HG03342 (cell line): ENCODE measurements at regions not wholly inside any gene's neighbourhood (a gene's known extent, or its start where the extent isn't known, plus 50 kb on each side); places are given as distances from the start of the nearest gene placed in this dataset.
"Not testable (repeated sequence)": the region's sequence is repeated elsewhere in the genome, so short reads cannot be mapped to it uniquely, and the experiment has no call there.

Experiments used
- ATAC-seq: cut with Tn5 transposase; IDR thresholded peaks from one replicate; pipeline ENCODE4 v1.9.1; 2021; ENCODE audit warnings: mild to moderate bottlenecking, moderate library complexity; ENCODE audit not compliant: unreplicated experiment

GRCh38 chrX:122850326-122850725 lies 333.8 kb upstream of the GRIA3 start:
- no peak for ATAC-seq

GRCh38 chrX:122856205-122856604 lies 327.9 kb upstream of the GRIA3 start:
- ATAC-seq = no peak

GRCh38 chrX:122857734-122858133 lies 326.3 kb upstream of the GRIA3 start:
- no peak for ATAC-seq

- ATAC-seq = no peak
Observed at GRCh38 chrX:122863067-122863466, 321.0 kb upstream of the GRIA3 start.

GRCh38 chrX:122866532-122866931 lies 317.5 kb upstream of the GRIA3 start:
- no peak for ATAC-seq

GRCh38 chrX:122868631-122869030 lies 315.4 kb upstream of the GRIA3 start:
- no peak for ATAC-seq

- no peak for ATAC-seq
Observed at GRCh38 chrX:122869171-122869570, 314.9 kb upstream of the GRIA3 start.

GRCh38 chrX:122878269-122878668 lies 305.8 kb upstream of the GRIA3 start:
- ATAC-seq = no peak

GRCh38 chrX:122880952-122881351 lies 303.1 kb upstream of the GRIA3 start:
- ATAC-seq = no peak

- ATAC-seq = no peak
Observed at GRCh38 chrX:122890729-122891128, 293.3 kb upstream of the GRIA3 start.

GRCh38 chrX:122906726-122907125 lies 277.4 kb upstream of the GRIA3 start:
- ATAC-seq = no peak

GRCh38 chrX:122907375-122907774 lies 276.7 kb upstream of the GRIA3 start:
- no peak for ATAC-seq

GRCh38 chrX:122910697-122911096 lies 273.4 kb upstream of the GRIA3 start:
- ATAC-seq = no peak

- no peak for ATAC-seq
Observed at GRCh38 chrX:122913134-122913533, 270.9 kb upstream of the GRIA3 start.

- no peak for ATAC-seq
Observed at GRCh38 chrX:122913764-122914163, 270.3 kb upstream of the GRIA3 start.

GRCh38 chrX:122914256-122914655 lies 269.8 kb upstream of the GRIA3 start:
- ATAC-seq = no peak

GRCh38 chrX:122934131-122934530 lies 249.9 kb upstream of the GRIA3 start:
- ATAC-seq = no peak

GRCh38 chrX:122940199-122940598 lies 243.9 kb upstream of the GRIA3 start:
- ATAC-seq = no peak

- ATAC-seq = no peak
Observed at GRCh38 chrX:122941806-122942205, 242.3 kb upstream of the GRIA3 start.

GRCh38 chrX:122943918-122944317 lies 240.2 kb upstream of the GRIA3 start:
- ATAC-seq = no peak

- no peak for ATAC-seq
Observed at GRCh38 chrX:122945328-122945727, 238.8 kb upstream of the GRIA3 start.

GRCh38 chrX:122972604-122973003 lies 211.5 kb upstream of the GRIA3 start:
- ATAC-seq = no peak

GRCh38 chrX:122982521-122982920 lies 201.6 kb upstream of the GRIA3 start:
- no peak for ATAC-seq

- ATAC-seq = not testable (repeated sequence)
Observed at GRCh38 chrX:123002844-123003243, 181.2 kb upstream of the GRIA3 start.
